GM10266 (cell line): ENCODE measurements at regions not wholly inside any gene's neighbourhood (a gene's known extent, or its start where the extent isn't known, plus 50 kb on each side); places are given as distances from the start of the nearest gene placed in this dataset.

Experiments used
- DNase-seq: peaks from one replicate; pipeline ENCODE4 v3.0.0; 2012; ENCODE audit errors: extremely low spot score
- CTCF ChIP-seq: IDR thresholded peaks from 2 replicates; pipeline ENCODE4 v1.5.1; 2012; ENCODE audit warnings: mild to moderate bottlenecking, low read depth; ENCODE audit not compliant: control insufficient read depth, insufficient read depth; ENCODE audit errors: missing control alignments

GRCh38 chr15:97126553-97127233 lies 796.2 kb downstream of the NR2F2 start:
- no peak for DNase-seq

GRCh38 chr15:97129674-97130073 lies 799.2 kb downstream of the NR2F2 start:
- DNase-seq, result no peak
- no peak for TF ChIP-seq CTCF

More at GRCh38 chr15:97126553-97127233, 796.2 kb downstream of the NR2F2 start:
- TF ChIP-seq CTCF, result no peak

GRCh38 chr15:97140216-97140615 lies 809.7 kb downstream of the NR2F2 start:
- DNase-seq, result no peak
- no peak for TF ChIP-seq CTCF

- no peak for DNase-seq
Measured at GRCh38 chr15:97141360-97141759, 810.9 kb downstream of the NR2F2 start.

GRCh38 chr15:97141871-97142270 lies 811.4 kb downstream of the NR2F2 start:
- no peak for TF ChIP-seq CTCF
- no peak for DNase-seq

More at GRCh38 chr15:97141360-97141759, 810.9 kb downstream of the NR2F2 start:
- no peak for TF ChIP-seq CTCF

- TF ChIP-seq CTCF, result no peak
- no peak for DNase-seq
Measured at GRCh38 chr15:97143592-97144376, 813.3 kb downstream of the NR2F2 start.

GRCh38 chr15:97144377-97144711 lies 813.8 kb downstream of the NR2F2 start:
- no peak for DNase-seq
- no peak for TF ChIP-seq CTCF
